SK-N-SH (cell line): ENCODE measurements at regions not wholly inside any gene's neighbourhood (a gene's known extent, or its start where the extent isn't known, plus 50 kb on each side); places are given as distances from the start of the nearest gene placed in this dataset.

Experiments used
- CTCF ChIA-PET: fragments of 300-600, 350-600 bp; formaldehyde crosslinking; extraction: SDS; loops from one replicate; lab custom pipeline; 2021; lab: Yijun Ruan, JAX
- POLR2A ChIA-PET: fragments of 350-600 bp; sonication (Branson Sonifier 250); formaldehyde crosslinking; extraction: SDS; loops from one replicate; lab custom pipeline; 2020; ENCODE audit warnings: antibody characterized with exemption, inconsistent platforms; lab: Yijun Ruan, JAX
- DNase-seq: peaks from one replicate; pipeline ENCODE4 v3.0.0; 2012
- H2AFZ ChIP-seq: fragments of 200-600 bp; sonication (generic); 2 replicates; pipeline ENCODE4 v1.8.1; 2016; ENCODE audit warnings: antibody characterized with exemption, mild to moderate bottlenecking, low read depth
- H3F3A ChIP-seq: fragments of 200-600 bp; sonication (generic); replicated peaks from 2 replicates; pipeline ENCODE3; 2016; ENCODE audit warnings: antibody characterized with exemption, mild to moderate bottlenecking; ENCODE audit not compliant: insufficient read depth
- H3K27ac ChIP-seq, 2 experiments: fragments of 200-500 bp in 1 of 2; fragments of 200-600 bp in 1 of 2; sonication (Bioruptor generic) in 1 of 2; sonication (generic), shearing (Covaris generic) in 1 of 2; 2 replicates each; pipeline versions ENCODE4 v1.5.1 to v1.6.1; 2014 to 2016; ENCODE audit warnings: low read depth in 2 of 2, inconsistent platforms in 1 of 2, low read length in 1 of 2, mild to moderate bottlenecking in 1 of 2, mixed read lengths in 1 of 2
- H3K27me3 ChIP-seq: fragments of 200-600 bp; sonication (generic), shearing (Covaris generic); 2 replicates; pipeline ENCODE4 v1.6.1; 2016; ENCODE audit warnings: mixed run types; ENCODE audit not compliant: insufficient read depth
- H3K36me3 ChIP-seq, 2 experiments: fragments of 200-500 bp in 1 of 2; fragments of 200-600 bp in 1 of 2; sonication (Bioruptor generic) in 1 of 2; sonication (generic) in 1 of 2; replicated peaks in 1 of 2; 2 replicates each; pipeline versions ENCODE3 to v1.5.1; 2014 to 2016; ENCODE audit warnings: low read length in 1 of 2, mild to moderate bottlenecking in 1 of 2; ENCODE audit not compliant: insufficient read depth in 2 of 2, control insufficient read depth in 1 of 2
- H3K4me1 ChIP-seq, 2 experiments: fragments of 200-500 bp in 1 of 2; fragments of 200-600 bp in 1 of 2; sonication (Bioruptor generic) in 1 of 2; sonication (generic), shearing (Covaris generic) in 1 of 2; 2 replicates each; pipeline versions ENCODE4 v1.5.1 to v1.6.1; 2014 to 2016; ENCODE audit warnings: low read depth in 1 of 2, low read length in 1 of 2, mixed run types in 1 of 2; ENCODE audit not compliant: insufficient read depth in 2 of 2, control insufficient read depth in 1 of 2
- H3K4me2 ChIP-seq: fragments of 200-600 bp; sonication (generic), shearing (Covaris generic); 2 replicates; pipeline ENCODE4 v1.6.1; 2017; ENCODE audit warnings: mixed run types
- H3K4me3 ChIP-seq, 2 experiments: fragments of 200-500 bp in 1 of 2; fragments of 200-600 bp in 1 of 2; sonication (Bioruptor generic) in 1 of 2; sonication (generic), shearing (Covaris generic) in 1 of 2; 2 replicates each; pipeline versions ENCODE4 v1.5.1 to v1.8.1; 2014 to 2016; ENCODE audit warnings: low read depth in 2 of 2, inconsistent platforms in 1 of 2, low read length in 1 of 2, mild to moderate bottlenecking in 1 of 2, mixed read lengths in 1 of 2, moderate library complexity in 1 of 2
- H3K79me2 ChIP-seq: fragments of 200-600 bp; sonication (generic); 2 replicates; pipeline ENCODE4 v1.8.1; 2017; ENCODE audit warnings: mild to moderate bottlenecking; ENCODE audit not compliant: insufficient read depth
- H3K9ac ChIP-seq: fragments of 200-600 bp; sonication (generic); 2 replicates; pipeline ENCODE4 v1.6.1; 2017; ENCODE audit warnings: mixed run types
- H3K9me2 ChIP-seq: fragments of 200-600 bp; sonication (generic); 2 replicates; pipeline ENCODE4 v1.6.1; 2017; ENCODE audit warnings: mixed run types
- H3K9me3 ChIP-seq: fragments of 200-600 bp; sonication (generic); 2 replicates; pipeline ENCODE4 v1.6.1; 2017; ENCODE audit warnings: mixed run types, mild to moderate bottlenecking, moderate library complexity
- H4K20me1 ChIP-seq: fragments of 200-600 bp; sonication (generic); 2 replicates; pipeline ENCODE4 v1.6.1; 2017; ENCODE audit warnings: mild to moderate bottlenecking, mixed run types; ENCODE audit not compliant: insufficient read depth
- EP300 ChIP-seq, 2 experiments: IDR thresholded peaks; 2 replicates each; pipeline versions ENCODE4 v1.4.0 to v1.6.1; 2012; ENCODE audit warnings: borderline replicate concordance in 1 of 2, low read depth in 1 of 2, low read length in 1 of 2
- FOSL2 ChIP-seq: IDR thresholded peaks from 2 replicates; pipeline ENCODE4 v1.4.0; 2012; ENCODE audit warnings: low read depth, mild to moderate bottlenecking, moderate library complexity, borderline replicate concordance
- FOXM1 ChIP-seq: IDR thresholded peaks from 2 replicates; pipeline ENCODE4 v1.4.0; 2012; ENCODE audit warnings: low read depth, mild to moderate bottlenecking
- GABPA ChIP-seq: IDR thresholded peaks from 2 replicates; pipeline ENCODE4 v1.4.0; 2012; ENCODE audit warnings: low read depth, mild to moderate bottlenecking
- GATA2 ChIP-seq: sonication (generic); formaldehyde crosslinking; IDR thresholded peaks from 2 replicates; pipeline ENCODE4 v1.5.0; 2020; ENCODE audit warnings: mild to moderate bottlenecking, missing genetic modification reagents
- IRF3 ChIP-seq: fragments of 150-350 bp; IDR thresholded peaks from 2 replicates; pipeline ENCODE4 v1.6.1; 2016; ENCODE audit warnings: mild to moderate bottlenecking, low read depth, low read length
- MAX ChIP-seq: IDR thresholded peaks from 2 replicates; pipeline ENCODE4 v1.4.0; 2012; ENCODE audit warnings: low read depth
- NFIC ChIP-seq: IDR thresholded peaks from 2 replicates; pipeline ENCODE4 v1.4.0; 2012; ENCODE audit warnings: borderline replicate concordance
- NRF1 ChIP-seq: IDR thresholded peaks from 2 replicates; pipeline ENCODE4 v1.6.1; 2012; ENCODE audit warnings: low read depth, mild to moderate bottlenecking, low read length
- POLR2AphosphoS5 ChIP-seq: IDR thresholded peaks from 2 replicates; pipeline ENCODE4 v1.6.1; 2012; ENCODE audit warnings: low read depth, low read length
- RCOR1 ChIP-seq: fragments of 150-350 bp; IDR thresholded peaks from 2 replicates; pipeline ENCODE4 v1.6.1; 2017; ENCODE audit warnings: antibody characterized with exemption, low read length
- REST ChIP-seq: IDR thresholded peaks from 2 replicates; pipeline ENCODE4 v1.6.1; 2012; ENCODE audit warnings: mild to moderate bottlenecking, low read depth, low read length, moderate library complexity
- RFX5 ChIP-seq: IDR thresholded peaks from 2 replicates; pipeline ENCODE4 v1.6.1; 2012; ENCODE audit warnings: mild to moderate bottlenecking, improper control_type of control experiment, low read length
- SIN3A ChIP-seq: IDR thresholded peaks from 2 replicates; pipeline ENCODE4 v1.6.1; 2012; ENCODE audit warnings: low read depth, mild to moderate bottlenecking, low read length, moderate library complexity, borderline replicate concordance
- TAF1 ChIP-seq: IDR thresholded peaks from 2 replicates; pipeline ENCODE4 v1.6.1; 2012; ENCODE audit warnings: low read depth, mild to moderate bottlenecking, low read length, moderate library complexity, borderline replicate concordance
- TCF12 ChIP-seq: IDR thresholded peaks from 2 replicates; pipeline ENCODE4 v1.4.0; 2012
- TEAD4 ChIP-seq: IDR thresholded peaks from 2 replicates; pipeline ENCODE4 v1.4.0; 2012; ENCODE audit warnings: mild to moderate bottlenecking, borderline replicate concordance; ENCODE audit not compliant: insufficient read depth
- WGBS: methylation state at CpG from one replicate; pipeline ENCODE4 v1.1.6; 2017; ENCODE audit warnings: low lambda C conversion rate; 5-methylcytosine and 5-hydroxymethylcytosine counted together
- TF ChIP-seq, protein P1 (sequence below): IDR thresholded peaks from 2 replicates; pipeline ENCODE4 v1.4.0; 2012; ENCODE audit warnings: low read depth, borderline replicate concordance
- TF ChIP-seq, protein P2 (sequence below): IDR thresholded peaks from 2 replicates; pipeline ENCODE4; 2012

- H3K79me2 ChIP-seq = no peaks in the 10 kb centered on the region
- H3K9me2 ChIP-seq = no peaks in the 10 kb centered on the region
- TF ChIP-seq POLR2AphosphoS5 (no peak), GABPA (no peak), RFX5 (no peak), NRF1 (no peak), EP300 (IDR thresholded peaks at IDR 0.05; ENCODE audit: borderline replicate concordance in 1 of 2, low read depth in 1 of 2, low read length in 1 of 2) (no peak), IRF3 (no peak), NFIC (no peak), SIN3A (no peak), MAX (no peak), FOXM1 (no peak), TEAD4 (no peak), TAF1 (no peak), FOSL2 (no peak), TCF12 (no peak), GATA2 (CRISPR knock-in tag) (no peak), RCOR1 (no peak), REST (no peak)
- TF ChIP-seq, protein P1, sequence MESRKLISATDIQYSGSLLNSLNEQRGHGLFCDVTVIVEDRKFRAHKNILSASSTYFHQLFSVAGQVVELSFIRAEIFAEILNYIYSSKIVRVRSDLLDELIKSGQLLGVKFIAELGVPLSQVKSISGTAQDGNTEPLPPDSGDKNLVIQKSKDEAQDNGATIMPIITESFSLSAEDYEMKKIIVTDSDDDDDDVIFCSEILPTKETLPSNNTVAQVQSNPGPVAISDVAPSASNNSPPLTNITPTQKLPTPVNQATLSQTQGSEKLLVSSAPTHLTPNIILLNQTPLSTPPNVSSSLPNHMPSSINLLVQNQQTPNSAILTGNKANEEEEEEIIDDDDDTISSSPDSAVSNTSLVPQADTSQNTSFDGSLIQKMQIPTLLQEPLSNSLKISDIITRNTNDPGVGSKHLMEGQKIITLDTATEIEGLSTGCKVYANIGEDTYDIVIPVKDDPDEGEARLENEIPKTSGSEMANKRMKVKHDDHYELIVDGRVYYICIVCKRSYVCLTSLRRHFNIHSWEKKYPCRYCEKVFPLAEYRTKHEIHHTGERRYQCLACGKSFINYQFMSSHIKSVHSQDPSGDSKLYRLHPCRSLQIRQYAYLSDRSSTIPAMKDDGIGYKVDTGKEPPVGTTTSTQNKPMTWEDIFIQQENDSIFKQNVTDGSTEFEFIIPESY = no peak
- TF ChIP-seq, protein P2, sequence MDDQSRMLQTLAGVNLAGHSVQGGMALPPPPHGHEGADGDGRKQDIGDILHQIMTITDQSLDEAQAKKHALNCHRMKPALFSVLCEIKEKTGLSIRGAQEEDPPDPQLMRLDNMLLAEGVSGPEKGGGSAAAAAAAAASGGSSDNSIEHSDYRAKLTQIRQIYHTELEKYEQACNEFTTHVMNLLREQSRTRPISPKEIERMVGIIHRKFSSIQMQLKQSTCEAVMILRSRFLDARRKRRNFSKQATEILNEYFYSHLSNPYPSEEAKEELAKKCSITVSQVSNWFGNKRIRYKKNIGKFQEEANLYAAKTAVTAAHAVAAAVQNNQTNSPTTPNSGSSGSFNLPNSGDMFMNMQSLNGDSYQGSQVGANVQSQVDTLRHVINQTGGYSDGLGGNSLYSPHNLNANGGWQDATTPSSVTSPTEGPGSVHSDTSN = no peak
- TF ChIP-seq, all 33 proteins: peak for 0
- H2AFZ ChIP-seq = no peak overlapping the region
- no peaks in the 10 kb centered on the region for H3K9me3 ChIP-seq
- H3K4me1 ChIP-seq = no peaks in the 10 kb centered on the region
- no peak for DNase-seq
- 30% methylated on average over 2 of the region's 5 CpGs for WGBS
- no peaks in the 10 kb centered on the region for H3K36me3 ChIP-seq
- H4K20me1 ChIP-seq = no peaks in the 10 kb centered on the region
- no peak overlapping the region for H3K4me2 ChIP-seq
- H3K4me3 ChIP-seq = no peak overlapping the region
- H3K27me3 ChIP-seq = no peaks in the 10 kb centered on the region
- ChIA-PET CTCF (interaction anchor here (0.6 to 1.2 kb wide), 4 partner anchors 9 to 231 kb away, joined by 3 to 5 read pairs (median 3); no protein-coding TSS in a partner anchor), POLR2A (no interaction called here)
- H3K9ac ChIP-seq = no peak overlapping the region
- H3F3A ChIP-seq = no peaks in the 10 kb centered on the region
- no peak overlapping the region for H3K27ac ChIP-seq
Measured at GRCh38 chr1:30149226-30149625, 574.2 kb downstream of the MATN1 start.
